ENCODE measurements at regions not wholly inside any gene's neighbourhood (a gene's known extent, or its start where the extent isn't known, plus 50 kb on each side); places are given as distances from the start of the nearest gene placed in this dataset.

DNA sequence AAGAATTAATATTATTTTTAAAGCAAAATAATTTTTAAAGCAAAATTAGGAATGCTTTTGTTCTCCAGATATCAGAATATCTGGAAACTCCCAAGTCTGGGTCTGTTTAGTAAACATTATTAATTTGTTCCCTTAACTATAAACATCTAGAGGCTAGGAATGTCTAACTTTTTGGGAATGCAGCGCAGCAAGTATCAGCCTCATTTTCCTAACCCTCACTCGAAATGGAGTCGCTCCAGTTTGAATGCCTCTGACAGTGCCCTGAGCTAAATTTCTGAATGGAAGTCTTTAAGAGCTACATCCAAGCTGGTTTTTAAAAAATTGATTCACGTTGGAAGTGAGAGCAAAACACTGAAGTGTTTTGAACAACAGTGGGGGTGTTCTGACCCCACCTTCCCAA, 74.4 kb upstream of the WNT7A start:
- TF ChIP-seq EZH2 (IDR thresholded peaks at IDR 0.05; ENCODE audit: borderline replicate concordance) (no peak), EZH2phosphoT487 (IDR thresholded peaks at IDR 0.05; ENCODE audit: low read depth, severe bottlenecking, unreplicated experiment) (no peak)
- TF ChIP-seq, protein P1, sequence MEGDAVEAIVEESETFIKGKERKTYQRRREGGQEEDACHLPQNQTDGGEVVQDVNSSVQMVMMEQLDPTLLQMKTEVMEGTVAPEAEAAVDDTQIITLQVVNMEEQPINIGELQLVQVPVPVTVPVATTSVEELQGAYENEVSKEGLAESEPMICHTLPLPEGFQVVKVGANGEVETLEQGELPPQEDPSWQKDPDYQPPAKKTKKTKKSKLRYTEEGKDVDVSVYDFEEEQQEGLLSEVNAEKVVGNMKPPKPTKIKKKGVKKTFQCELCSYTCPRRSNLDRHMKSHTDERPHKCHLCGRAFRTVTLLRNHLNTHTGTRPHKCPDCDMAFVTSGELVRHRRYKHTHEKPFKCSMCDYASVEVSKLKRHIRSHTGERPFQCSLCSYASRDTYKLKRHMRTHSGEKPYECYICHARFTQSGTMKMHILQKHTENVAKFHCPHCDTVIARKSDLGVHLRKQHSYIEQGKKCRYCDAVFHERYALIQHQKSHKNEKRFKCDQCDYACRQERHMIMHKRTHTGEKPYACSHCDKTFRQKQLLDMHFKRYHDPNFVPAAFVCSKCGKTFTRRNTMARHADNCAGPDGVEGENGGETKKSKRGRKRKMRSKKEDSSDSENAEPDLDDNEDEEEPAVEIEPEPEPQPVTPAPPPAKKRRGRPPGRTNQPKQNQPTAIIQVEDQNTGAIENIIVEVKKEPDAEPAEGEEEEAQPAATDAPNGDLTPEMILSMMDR (IDR thresholded peaks at IDR 0.05; ENCODE audit: poor library complexity), result no peak
- no peak overlapping the region for H3K4me3 ChIP-seq
- H3K36me3 ChIP-seq (replicated peaks; ENCODE audit: insufficient read depth, low read depth), result no peaks in the 10 kb centered on the region
- H3K27me3 ChIP-seq, result no peaks in the 10 kb centered on the region
- no peak for DNase-seq (ENCODE audit: low spot score)
- H3K9me2 ChIP-seq (replicated peaks; ENCODE audit: insufficient read depth), result no peaks in the 10 kb centered on the region
- no peaks in the 10 kb centered on the region for H3K79me2 ChIP-seq
- H4K20me1 ChIP-seq (ENCODE audit: insufficient read depth, poor library complexity, severe bottlenecking), result no peaks in the 10 kb centered on the region
- H3K27ac ChIP-seq, result no peak overlapping the region
- H3K4me1 ChIP-seq (ENCODE audit: insufficient read depth), result peaks cover 7% of the 10 kb centered on the region
- no peak overlapping the region for H2AFZ ChIP-seq
- no peak overlapping the region for H3K4me2 ChIP-seq
- no peaks in the 10 kb centered on the region for H3K9me3 ChIP-seq (ENCODE audit: low read depth)
- whole genome bisulfite sequencing (ENCODE audit: low lambda C conversion rate, missing lambda C conversion rate), result 76% methylated on average over 4 of the region's 4 CpGs

- Histone ChIP-seq H3K4me3 (no peak overlapping the region), H3K9me3 (ENCODE audit: low read depth) (no peaks in the 10 kb centered on the region), H3K4me2 (no peak overlapping the region), H3K79me2 (no peaks in the 10 kb centered on the region), H4K20me1 (ENCODE audit: insufficient read depth, poor library complexity, severe bottlenecking) (no peaks in the 10 kb centered on the region), H3K27ac (peak overlapping the region; percentile 82), H2AFZ (no peak overlapping the region), H3K4me1 (ENCODE audit: insufficient read depth) (peaks cover 20% of the 10 kb centered on the region), H3K9me2 (replicated peaks; ENCODE audit: insufficient read depth) (no peaks in the 10 kb centered on the region), H3K36me3 (replicated peaks; ENCODE audit: insufficient read depth, low read depth) (no peaks in the 10 kb centered on the region), H3K27me3 (no peaks in the 10 kb centered on the region)
- peak; percentile 41 for DNase-seq (ENCODE audit: low spot score)
- TF ChIP-seq, protein P1 (IDR thresholded peaks at IDR 0.05; ENCODE audit: poor library complexity), result no peak
- TF ChIP-seq EZH2 (IDR thresholded peaks at IDR 0.05; ENCODE audit: borderline replicate concordance), result no peak
- no peak for TF ChIP-seq EZH2phosphoT487 (IDR thresholded peaks at IDR 0.05; ENCODE audit: low read depth, severe bottlenecking, unreplicated experiment)
- 79% methylated on average over 1 of the region's 1 CpG for WGBS (ENCODE audit: low lambda C conversion rate, missing lambda C conversion rate)
Measured at GRCh38 chr3:13951184-13951583, 71.3 kb upstream of the WNT7A start.

GRCh38 chr3:13950042-13950441, 70.2 kb upstream of the WNT7A start:
- no peaks in the 10 kb centered on the region for H3K9me3 ChIP-seq (ENCODE audit: low read depth)

More at GRCh38 chr3:13950042-13950441, 70.2 kb upstream of the WNT7A start:
- Histone ChIP-seq H3K36me3 (replicated peaks; ENCODE audit: insufficient read depth, low read depth) (no peaks in the 10 kb centered on the region), H3K4me1 (ENCODE audit: insufficient read depth) (peaks cover 20% of the 10 kb centered on the region), H2AFZ (no peak overlapping the region), H3K4me3 (no peak overlapping the region), H3K27me3 (no peaks in the 10 kb centered on the region), H4K20me1 (ENCODE audit: insufficient read depth, poor library complexity, severe bottlenecking) (no peaks in the 10 kb centered on the region), H3K4me2 (no peak overlapping the region), H3K27ac (peak overlapping the region; percentile 43), H3K9me2 (replicated peaks; ENCODE audit: insufficient read depth) (no peaks in the 10 kb centered on the region), H3K79me2 (no peaks in the 10 kb centered on the region)
- TF ChIP-seq EZH2phosphoT487 (IDR thresholded peaks at IDR 0.05; ENCODE audit: low read depth, severe bottlenecking, unreplicated experiment), result no peak
- TF ChIP-seq EZH2 (IDR thresholded peaks at IDR 0.05; ENCODE audit: borderline replicate concordance), result no peak
- TF ChIP-seq, protein P1 (IDR thresholded peaks at IDR 0.05; ENCODE audit: poor library complexity), result no peak
- 27% methylated on average over 1 of the region's 1 CpG for WGBS (ENCODE audit: low lambda C conversion rate, missing lambda C conversion rate)
- DNase-seq (ENCODE audit: low spot score), result no peak

Measured in hepatocyte (in vitro differentiated cells).